ENCODE measurements at regions not wholly inside any gene's neighbourhood (a gene's known extent, or its start where the extent isn't known, plus 50 kb on each side); places are given as distances from the start of the nearest gene placed in this dataset.

- Histone ChIP-seq H3K4me1 (ENCODE audit: control insufficient read depth in 2 of 2, insufficient read depth in 2 of 2, low read length in 1 of 2) (no peaks in the 10 kb centered on the region), H3K4me3 (ENCODE audit: low read depth in 1 of 2, low read length in 2 of 2) (no peak overlapping the region), H3K27me3 (ENCODE audit: control insufficient read depth in 1 of 2, insufficient read depth in 2 of 2, low read length in 2 of 2) (no peaks in the 10 kb centered on the region), H3K27ac (ENCODE audit: low read depth in 2 of 2, low read length in 1 of 2) (no peak overlapping the region), H3K9me3 (ENCODE audit: control insufficient read depth in 2 of 2, insufficient read depth in 1 of 2, low read depth in 1 of 2, low read length in 1 of 2) (no peaks in the 10 kb centered on the region), H3K36me3 (ENCODE audit: control insufficient read depth in 2 of 2, insufficient read depth in 2 of 2, low read length in 1 of 2) (no peaks in the 10 kb centered on the region)
Measured at GRCh38 chr7:14959339-14959738, 56.8 kb upstream of the DGKB start.

GRCh38 chr7:14954035-14954434, 51.5 kb upstream of the DGKB start:
- H3K27me3 ChIP-seq (ENCODE audit: control insufficient read depth in 1 of 2, insufficient read depth in 2 of 2, low read length in 2 of 2): no peaks in the 10 kb centered on the region
- H3K36me3 ChIP-seq (ENCODE audit: control insufficient read depth in 2 of 2, insufficient read depth in 2 of 2, low read length in 1 of 2): no peaks in the 10 kb centered on the region
- no peak overlapping the region for H3K4me3 ChIP-seq (ENCODE audit: low read depth in 1 of 2, low read length in 2 of 2)
- H3K27ac ChIP-seq (ENCODE audit: low read depth in 2 of 2, low read length in 1 of 2): no peak overlapping the region
- WGBS, 2 donors: 43 to 50% methylated on average over 3 of the region's 3 CpGs
- no peaks in the 10 kb centered on the region for H3K4me1 ChIP-seq (ENCODE audit: control insufficient read depth in 2 of 2, insufficient read depth in 2 of 2, low read length in 1 of 2)
- no peaks in the 10 kb centered on the region for H3K9me3 ChIP-seq (ENCODE audit: control insufficient read depth in 2 of 2, insufficient read depth in 1 of 2, low read depth in 1 of 2, low read length in 1 of 2)
